Kidney epithelial cell (primary cell): ENCODE measurements at regions not wholly inside any gene's neighbourhood (a gene's known extent, or its start where the extent isn't known, plus 50 kb on each side); places are given as distances from the start of the nearest gene placed in this dataset.

Experiments used
- DNase-seq: peaks from one replicate; pipeline ENCODE4 v3.0.0-alpha.2; 2010; ENCODE audit warnings: low read depth
- H3K27me3 ChIP-seq: 2 replicates; pipeline ENCODE4 v1.6.0; 2011; ENCODE audit warnings: low read length; ENCODE audit not compliant: control insufficient read depth, insufficient read depth
- H3K36me3 ChIP-seq: 2 replicates; pipeline ENCODE4 v1.5.1; 2011; ENCODE audit warnings: low read length; ENCODE audit not compliant: control insufficient read depth, insufficient read depth
- H3K4me3 ChIP-seq: 2 replicates; pipeline ENCODE4 v1.5.1; 2011; ENCODE audit warnings: low read depth, mild to moderate bottlenecking, control low read depth, low read length
- TF ChIP-seq, protein P1 (sequence below): IDR thresholded peaks from 2 replicates; pipeline ENCODE4 v1.5.1; 2011; ENCODE audit warnings: mild to moderate bottlenecking, moderate library complexity, low read length, control low read depth, inconsistent platforms; ENCODE audit not compliant: insufficient read depth, poor library complexity, severe bottlenecking

- Histone ChIP-seq H3K36me3 (no peaks in the 10 kb centered on the region), H3K4me3 (no peak overlapping the region), H3K27me3 (no peaks in the 10 kb centered on the region)
- TF ChIP-seq, protein P1, sequence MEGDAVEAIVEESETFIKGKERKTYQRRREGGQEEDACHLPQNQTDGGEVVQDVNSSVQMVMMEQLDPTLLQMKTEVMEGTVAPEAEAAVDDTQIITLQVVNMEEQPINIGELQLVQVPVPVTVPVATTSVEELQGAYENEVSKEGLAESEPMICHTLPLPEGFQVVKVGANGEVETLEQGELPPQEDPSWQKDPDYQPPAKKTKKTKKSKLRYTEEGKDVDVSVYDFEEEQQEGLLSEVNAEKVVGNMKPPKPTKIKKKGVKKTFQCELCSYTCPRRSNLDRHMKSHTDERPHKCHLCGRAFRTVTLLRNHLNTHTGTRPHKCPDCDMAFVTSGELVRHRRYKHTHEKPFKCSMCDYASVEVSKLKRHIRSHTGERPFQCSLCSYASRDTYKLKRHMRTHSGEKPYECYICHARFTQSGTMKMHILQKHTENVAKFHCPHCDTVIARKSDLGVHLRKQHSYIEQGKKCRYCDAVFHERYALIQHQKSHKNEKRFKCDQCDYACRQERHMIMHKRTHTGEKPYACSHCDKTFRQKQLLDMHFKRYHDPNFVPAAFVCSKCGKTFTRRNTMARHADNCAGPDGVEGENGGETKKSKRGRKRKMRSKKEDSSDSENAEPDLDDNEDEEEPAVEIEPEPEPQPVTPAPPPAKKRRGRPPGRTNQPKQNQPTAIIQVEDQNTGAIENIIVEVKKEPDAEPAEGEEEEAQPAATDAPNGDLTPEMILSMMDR: no peak
- DNase-seq: no peak
Observed at GRCh38 chr12:4050340-4050739, 177.1 kb upstream of the PARP11 start.

DNA sequence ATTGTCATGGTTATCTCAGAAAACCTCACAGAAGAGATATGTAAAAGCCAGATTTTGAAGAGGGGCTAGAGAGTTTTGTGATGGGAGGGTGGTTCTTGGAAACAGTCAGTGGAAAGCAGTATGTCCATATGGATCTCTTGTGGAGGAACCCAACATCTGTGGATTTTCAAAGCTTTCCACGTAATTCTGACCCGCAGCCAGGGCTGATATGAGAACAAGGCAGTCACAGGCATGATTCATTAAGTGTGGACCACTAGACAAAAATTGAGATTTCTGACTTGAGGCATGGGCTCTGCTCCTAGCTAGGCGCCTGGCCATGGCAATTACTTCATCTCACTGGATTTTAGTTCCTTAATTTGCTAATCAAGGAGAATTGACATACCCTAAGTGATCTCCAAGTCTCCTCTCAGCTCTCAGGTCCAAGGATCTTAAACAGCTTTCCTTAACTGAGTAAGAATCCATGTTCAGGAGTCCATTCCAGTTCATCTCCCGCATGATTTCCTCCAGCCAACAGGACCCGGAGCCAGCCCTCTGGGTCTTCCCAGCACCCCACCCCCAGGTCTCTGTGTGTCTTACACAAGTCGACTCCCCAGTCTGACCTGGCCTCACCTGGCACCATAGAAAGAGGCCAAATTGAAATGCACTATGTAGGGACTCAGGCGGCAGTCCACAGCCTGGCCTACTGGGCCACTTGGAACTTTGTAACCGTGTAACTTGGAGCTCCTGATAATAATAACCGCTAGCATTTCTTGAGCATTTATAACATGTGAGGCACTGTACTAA, 176.3 kb upstream of the PARP11 start:
- Histone ChIP-seq H3K27me3 (no peaks in the 10 kb centered on the region), H3K36me3 (no peaks in the 10 kb centered on the region), H3K4me3 (no peak overlapping the region)
- DNase-seq: no peak
- TF ChIP-seq, protein P1: no peak

GRCh38 chr12:4047421-4047820, 174.2 kb upstream of the PARP11 start:
- H3K4me3 ChIP-seq: no peak overlapping the region
- TF ChIP-seq, protein P1: no peak
- no peaks in the 10 kb centered on the region for H3K36me3 ChIP-seq
- H3K27me3 ChIP-seq: no peaks in the 10 kb centered on the region
- DNase-seq: no peak

DNA sequence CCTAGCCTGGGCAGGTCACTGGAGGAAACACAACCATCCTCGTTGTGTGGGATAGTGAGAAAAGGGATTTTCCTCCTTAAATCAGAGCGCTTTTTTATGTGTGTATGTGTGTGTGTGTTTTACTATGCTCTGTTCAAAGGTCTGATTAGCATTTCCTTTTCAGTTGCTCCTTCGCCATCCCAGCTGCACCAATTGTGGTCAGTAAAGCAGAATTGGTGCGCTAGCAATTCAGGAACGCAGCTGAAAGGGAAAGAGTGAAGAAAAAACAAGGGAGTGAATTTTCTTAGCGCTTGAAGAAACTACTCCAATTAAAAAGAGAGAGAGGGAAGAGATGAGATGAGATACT, 173.3 kb upstream of the PARP11 start:
- no peak overlapping the region for H3K4me3 ChIP-seq
- H3K36me3 ChIP-seq: no peaks in the 10 kb centered on the region
- TF ChIP-seq, protein P1: no peak
- peaks cover under 1% of the 10 kb centered on the region for H3K27me3 ChIP-seq
- DNase-seq: no peak

GRCh38 chr12:4045786-4046494, 172.7 kb upstream of the PARP11 start:
- Histone ChIP-seq H3K4me3 (no peak overlapping the region), H3K27me3 (peaks cover 6% of the 10 kb centered on the region), H3K36me3 (no peaks in the 10 kb centered on the region)
- TF ChIP-seq, protein P1: no peak
- no peak for DNase-seq
